ENCODE measurements at regions not wholly inside any gene's neighbourhood (a gene's known extent, or its start where the extent isn't known, plus 50 kb on each side); places are given as distances from the start of the nearest gene placed in this dataset.
"Not testable (repeated sequence)": the region's sequence is repeated elsewhere in the genome, so short reads cannot be mapped to it uniquely, and the experiment has no call there.

GRCh38 chr14:89661392-89661791 lies 244.4 kb upstream of the FOXN3 start:
- no peak for DNase-seq (ENCODE audit: extremely low read depth in 1 of 2, low read depth in 1 of 2)

DNA sequence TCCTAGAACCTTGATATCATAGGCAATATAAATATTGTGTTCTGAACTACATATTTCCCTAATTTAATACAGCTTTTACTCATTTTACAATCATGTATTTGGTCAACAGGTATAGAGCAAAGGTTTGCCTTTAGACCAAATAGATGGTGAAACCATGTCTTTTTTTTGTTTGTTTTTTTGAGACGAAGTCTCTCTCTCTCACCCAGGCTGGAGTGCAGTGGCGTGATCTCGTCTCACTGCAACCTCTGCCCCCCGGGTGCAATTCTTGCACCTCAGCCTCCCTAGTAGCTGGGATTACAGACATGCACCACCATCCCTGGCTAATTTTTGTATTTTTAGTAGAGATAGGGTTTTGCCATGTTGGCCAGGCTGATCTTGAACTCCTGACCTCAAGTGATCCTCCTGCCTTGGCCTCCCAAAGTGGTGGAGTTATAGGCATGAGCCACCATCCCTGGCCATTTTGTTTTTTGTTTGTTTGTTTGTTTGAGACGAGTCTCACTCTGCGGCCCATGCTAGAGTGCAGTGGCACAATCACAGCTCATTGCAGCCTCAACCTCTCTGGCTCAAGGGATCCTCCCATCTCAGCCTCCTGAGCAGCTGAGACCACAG lies 243.7 kb upstream of the FOXN3 start:
- DNase-seq (ENCODE audit: extremely low read depth in 1 of 2, low read depth in 1 of 2): not testable (repeated sequence)

GRCh38 chr14:89660166-89660565 lies 243.1 kb upstream of the FOXN3 start:
- no peak for DNase-seq (ENCODE audit: extremely low read depth in 1 of 2, low read depth in 1 of 2)

DNA sequence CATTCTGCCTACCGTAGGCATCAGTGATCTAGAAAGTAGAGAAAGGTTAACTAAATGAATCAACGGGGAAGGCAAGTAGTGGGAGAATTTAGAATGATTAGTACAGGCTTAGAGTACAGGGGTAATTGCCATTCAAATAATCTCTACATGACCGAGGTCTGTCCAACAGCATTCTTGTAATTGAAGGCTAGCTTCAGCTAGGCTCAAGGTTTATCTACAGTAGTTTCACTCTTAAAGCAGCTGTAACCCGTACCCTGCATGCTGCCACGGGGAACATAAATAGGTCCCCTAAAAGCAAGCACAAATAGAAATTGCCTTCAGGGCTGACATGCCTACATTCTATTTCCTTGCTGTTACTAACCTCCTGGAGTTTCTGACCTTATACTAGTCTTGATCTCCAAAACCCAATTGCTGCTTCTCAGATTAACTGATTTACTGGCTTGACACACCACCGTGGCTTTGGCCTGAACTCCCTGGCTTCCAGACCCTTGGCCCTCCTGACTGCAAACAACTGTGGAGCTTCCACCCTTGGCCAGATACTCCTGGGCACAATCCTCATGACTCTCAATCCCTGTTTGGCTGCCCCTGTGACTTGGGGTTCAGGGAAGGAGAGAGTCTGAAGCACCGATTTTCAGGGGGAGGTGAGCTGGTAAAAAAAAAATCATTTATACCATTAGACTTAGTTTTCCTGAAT lies 242.1 kb upstream of the FOXN3 start:
- no peak for DNase-seq (ENCODE audit: extremely low read depth in 1 of 2, low read depth in 1 of 2)

DNA sequence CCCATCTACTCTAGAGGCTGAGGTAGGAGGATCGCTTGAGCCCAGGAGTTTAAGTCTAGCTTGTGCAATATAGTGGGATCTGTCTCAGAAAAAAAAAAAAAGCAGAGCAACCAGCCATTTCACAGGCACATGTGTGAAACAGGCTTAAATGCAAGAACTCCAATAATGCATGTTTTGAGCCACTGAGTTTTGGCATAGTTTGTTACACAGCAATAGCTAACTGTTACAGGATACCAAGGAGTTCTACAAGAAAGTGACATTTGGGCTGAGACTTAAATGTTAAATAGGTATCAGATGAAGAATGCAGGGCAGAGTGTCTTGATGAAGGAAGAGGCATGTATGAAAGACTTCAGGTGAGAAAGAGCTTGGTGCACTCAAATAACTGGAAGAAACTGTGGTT lies 240.0 kb upstream of the FOXN3 start:
- no peak for DNase-seq (ENCODE audit: extremely low read depth in 1 of 2, low read depth in 1 of 2)

GRCh38 chr14:89654998-89655397 lies 238.0 kb upstream of the FOXN3 start:
- DNase-seq (ENCODE audit: extremely low read depth in 1 of 2, low read depth in 1 of 2): no peak

GRCh38 chr14:89652352-89652751 lies 235.3 kb upstream of the FOXN3 start:
- no peak for DNase-seq (ENCODE audit: extremely low read depth in 1 of 2, low read depth in 1 of 2)

GRCh38 chr14:89651805-89652204 lies 234.8 kb upstream of the FOXN3 start:
- DNase-seq (ENCODE audit: extremely low read depth in 1 of 2, low read depth in 1 of 2): no peak

DNA sequence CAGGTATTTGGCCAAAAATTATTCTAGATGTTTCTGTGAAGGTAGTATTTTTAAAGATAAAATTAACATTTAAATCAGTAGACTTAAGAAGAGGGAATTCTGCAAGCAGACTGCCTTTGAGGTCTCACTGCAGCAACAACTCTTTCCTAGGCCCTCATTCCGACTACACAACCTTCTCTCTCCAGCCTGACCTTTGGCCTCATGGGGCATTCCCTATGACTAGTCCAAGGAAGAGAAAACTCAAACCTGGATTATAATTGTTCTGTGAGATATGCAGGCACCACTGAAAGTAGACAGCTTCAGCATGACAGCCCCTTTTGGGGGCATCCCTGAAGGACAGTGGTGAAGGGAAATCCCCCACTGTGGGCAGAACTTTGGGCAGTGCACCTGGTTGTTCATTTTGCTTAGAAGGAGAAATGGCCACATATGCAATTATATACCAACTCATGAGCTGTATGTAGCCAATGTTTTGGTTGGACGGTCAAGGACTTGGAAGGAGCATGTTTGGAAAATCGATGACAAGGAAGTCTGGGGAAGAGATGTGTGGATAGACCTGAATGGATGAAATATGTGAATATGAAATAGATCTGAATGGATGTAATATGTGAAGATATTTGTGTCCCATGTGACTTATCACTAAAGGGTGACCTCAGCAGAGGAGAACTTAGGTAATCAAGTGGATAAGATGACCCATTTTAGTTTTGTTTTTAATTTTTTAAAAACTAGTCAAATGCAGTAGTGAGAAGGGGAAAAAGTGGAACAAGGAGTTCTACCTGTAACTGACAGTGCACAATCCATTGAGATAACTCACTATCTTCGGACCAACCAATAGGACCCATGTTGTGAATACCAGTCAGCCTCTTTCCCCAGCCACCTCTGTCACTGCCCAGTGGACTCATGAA lies 233.3 kb upstream of the FOXN3 start:
- DNase-seq (ENCODE audit: extremely low read depth in 1 of 2, low read depth in 1 of 2): no peak

DNA sequence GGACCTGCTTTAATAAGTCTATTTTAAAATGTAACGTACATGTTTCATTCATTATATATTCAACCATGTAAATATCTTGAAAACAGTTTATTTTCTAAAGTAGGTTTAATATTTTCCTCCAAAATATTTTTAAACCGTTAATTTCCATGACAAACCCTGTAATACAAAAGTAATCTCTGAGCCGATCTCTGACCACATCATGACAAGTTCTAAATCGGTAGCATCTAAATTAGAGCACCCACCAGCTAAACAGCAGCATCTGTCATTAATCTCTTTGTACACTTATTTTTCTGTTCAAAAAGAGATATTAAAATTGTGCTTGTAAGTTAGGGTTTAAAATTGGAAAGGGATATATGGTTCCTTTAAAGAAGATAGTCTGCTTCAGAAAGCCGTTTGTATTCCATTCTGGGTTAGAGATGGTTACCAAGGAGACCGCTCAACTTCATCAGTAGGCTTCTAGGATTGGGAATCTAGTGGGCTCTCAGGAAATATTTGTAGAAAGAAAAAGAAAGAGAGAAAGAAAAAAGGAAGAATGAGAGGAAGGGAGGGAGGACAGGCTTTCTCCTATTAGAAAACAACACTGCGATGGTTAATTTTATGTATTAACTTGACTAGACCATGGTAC lies 232.5 kb upstream of the FOXN3 start:
- DNase-seq (ENCODE audit: extremely low read depth in 1 of 2, low read depth in 1 of 2): no peak

DNA sequence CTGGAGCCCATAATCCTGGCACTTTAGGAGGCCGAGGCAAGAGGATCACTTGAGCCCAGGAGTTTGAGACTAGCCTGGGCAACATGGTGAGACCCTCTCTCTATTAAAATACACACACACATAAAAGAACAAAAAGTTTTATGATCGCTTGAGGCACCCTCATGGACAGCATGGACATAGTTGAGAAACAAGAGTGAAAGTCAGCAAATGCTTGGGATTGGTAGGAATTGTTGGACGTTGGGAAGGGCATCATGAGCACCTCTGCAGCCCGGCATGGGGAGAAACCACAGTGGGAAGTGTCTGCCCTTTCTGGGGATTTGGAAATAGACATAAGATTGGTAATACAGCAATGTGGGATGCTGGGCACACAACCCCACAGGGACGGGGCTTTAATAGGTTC lies 231.9 kb upstream of the FOXN3 start:
- DNase-seq (ENCODE audit: extremely low read depth in 1 of 2, low read depth in 1 of 2): no peak

GRCh38 chr14:89648510-89648909 lies 231.5 kb upstream of the FOXN3 start:
- no peak for DNase-seq (ENCODE audit: extremely low read depth in 1 of 2, low read depth in 1 of 2)

DNA sequence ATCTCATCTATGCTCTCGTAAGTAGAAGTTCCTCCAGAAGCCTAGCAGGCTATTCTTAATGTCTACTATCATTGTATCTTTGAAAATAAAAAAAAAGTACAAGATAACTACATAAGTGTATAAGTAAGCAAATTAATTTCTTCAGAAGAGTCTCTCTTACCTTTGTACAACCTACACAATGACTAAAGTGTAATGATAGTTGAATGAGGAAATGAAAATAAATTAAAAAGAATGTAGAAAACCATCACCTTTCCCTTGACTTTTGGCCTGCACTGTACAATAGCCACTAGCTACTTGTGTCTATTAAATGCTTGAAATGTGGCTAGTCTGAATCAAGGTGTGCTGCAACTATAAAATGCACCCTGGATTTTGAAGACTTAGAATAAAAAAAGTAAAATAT lies 229.9 kb upstream of the FOXN3 start:
- DNase-seq (ENCODE audit: extremely low read depth in 1 of 2, low read depth in 1 of 2): no peak

DNA sequence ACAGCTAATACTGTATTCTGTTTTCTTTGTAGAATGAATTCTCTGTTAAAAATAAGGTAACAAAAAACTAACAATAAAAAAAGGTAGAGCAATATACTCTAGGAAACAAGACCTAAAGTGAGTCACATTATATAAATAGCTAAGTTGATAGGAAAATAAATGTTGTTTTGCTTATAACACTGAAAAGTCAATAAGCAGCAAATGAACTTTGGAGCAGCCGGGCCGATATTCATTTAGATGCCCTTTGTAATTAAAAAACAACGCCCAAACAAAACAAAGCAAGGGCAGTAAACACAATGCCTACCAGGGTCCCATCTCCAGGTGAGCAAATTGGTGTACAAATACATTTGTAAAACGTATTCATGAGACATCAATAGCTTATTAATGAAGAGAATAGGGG lies 227.6 kb upstream of the FOXN3 start:
- no peak for DNase-seq (ENCODE audit: extremely low read depth in 1 of 2, low read depth in 1 of 2)

DNA sequence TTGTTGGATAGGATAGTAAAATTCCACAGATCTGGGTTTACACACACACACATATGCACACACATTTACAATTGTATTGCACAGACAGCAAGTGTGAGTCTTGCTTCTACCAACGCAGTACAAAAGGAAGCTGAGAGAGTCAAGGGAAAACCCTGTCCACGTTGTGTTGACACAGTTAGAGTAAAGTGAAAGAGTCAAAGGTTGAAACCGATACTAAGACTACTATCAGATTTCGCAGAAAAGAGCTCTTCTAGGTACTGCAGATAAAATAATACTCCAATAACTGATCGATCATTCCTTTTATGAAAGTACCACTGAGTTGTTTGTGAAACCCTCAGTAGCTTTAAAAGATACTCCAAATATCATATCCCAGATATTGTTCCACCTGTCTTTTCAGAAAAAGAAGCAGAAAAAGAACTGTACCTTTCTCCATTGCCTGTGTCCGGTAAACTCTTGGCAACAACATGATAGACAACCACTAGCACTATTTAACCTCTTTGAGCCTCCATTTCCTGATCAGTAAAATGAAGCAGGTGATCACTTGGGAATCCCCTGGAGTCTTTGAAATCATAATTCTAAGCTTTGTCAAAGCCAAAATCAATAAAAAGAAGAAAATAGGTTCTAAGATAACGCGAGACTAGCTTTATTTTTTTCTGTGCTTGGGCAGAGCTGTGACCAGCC lies 224.6 kb upstream of the FOXN3 start:
- DNase-seq (ENCODE audit: extremely low read depth in 1 of 2, low read depth in 1 of 2): no peak

GRCh38 chr14:89640141-89640540 lies 223.1 kb upstream of the FOXN3 start:
- DNase-seq (ENCODE audit: extremely low read depth in 1 of 2, low read depth in 1 of 2): no peak

- no peak for DNase-seq (ENCODE audit: extremely low read depth in 1 of 2, low read depth in 1 of 2)
These were observed 222.7 kb upstream of the FOXN3 start for GRCh38 chr14:89639687-89640086.

- no peak for DNase-seq (ENCODE audit: extremely low read depth in 1 of 2, low read depth in 1 of 2)
These were observed 221.9 kb upstream of the FOXN3 start for GRCh38 chr14:89638891-89639290.

GRCh38 chr14:89637581-89637980 lies 220.5 kb upstream of the FOXN3 start:
- DNase-seq (ENCODE audit: extremely low read depth in 1 of 2, low read depth in 1 of 2): no peak

GRCh38 chr14:89635615-89636014 lies 218.6 kb upstream of the FOXN3 start:
- DNase-seq (ENCODE audit: extremely low read depth in 1 of 2, low read depth in 1 of 2): no peak

DNA sequence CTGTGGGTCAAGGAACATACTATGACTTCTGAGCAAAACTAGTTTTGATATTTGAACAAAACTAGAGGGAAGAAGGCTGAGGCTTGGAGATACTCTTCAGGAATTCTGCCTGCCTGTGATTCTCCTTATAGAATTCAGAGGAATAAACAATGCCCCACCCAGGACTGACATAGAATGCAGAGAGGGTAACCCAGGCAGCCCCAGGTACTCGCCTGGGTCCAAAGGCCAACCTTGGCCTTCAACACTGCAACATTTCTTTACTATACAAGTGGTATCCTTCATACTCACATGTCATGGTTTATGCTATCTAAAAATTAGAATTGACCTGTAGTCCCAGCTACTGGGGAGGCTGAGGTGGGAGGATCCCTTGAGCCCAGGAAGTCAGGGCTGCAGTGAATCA lies 217.0 kb upstream of the FOXN3 start:
- no peak for DNase-seq (ENCODE audit: extremely low read depth in 1 of 2, low read depth in 1 of 2)

Measured in activated CD8-positive, alpha-beta memory T cell treated with anti-CD3 and anti-CD28 coated beads for 1 hour (primary cell).